AG04450 (cell line): ENCODE measurements at regions not wholly inside any gene's neighbourhood (a gene's known extent, or its start where the extent isn't known, plus 50 kb on each side); places are given as distances from the start of the nearest gene placed in this dataset. TPM values are rescaled to one million over a fixed set of nuclear protein-coding genes. Genes with fewer than 3 reads are reported as not detected.

Experiments
- CTCF ChIA-PET: fragments of 300-600, 350-600 bp; formaldehyde crosslinking; extraction: SDS; loops from one replicate; lab custom pipeline; 2022; ENCODE audit warnings: antibody characterized with exemption, inconsistent platforms; lab: Charles Lee
- POLR2A ChIA-PET: fragments of 350-600 bp; formaldehyde crosslinking; extraction: SDS; loops from one replicate; lab custom pipeline; 2021; ENCODE audit warnings: antibody characterized with exemption, inconsistent platforms; lab: Yijun Ruan, JAX
- DNase-seq: peaks from one replicate; pipeline ENCODE4 v3.0.0-alpha.2; 2011; ENCODE audit warnings: low read depth, low spot score
- H3K27ac ChIP-seq: one replicate; pipeline ENCODE4 v1.5.1; 2012; ENCODE audit warnings: low read depth, low read length, control low read depth
- H3K27me3 ChIP-seq: one replicate; pipeline ENCODE4 v1.6.0; 2012; ENCODE audit warnings: low read length; ENCODE audit not compliant: control insufficient read depth, insufficient read depth
- H3K4me3 ChIP-seq: 2 replicates; pipeline ENCODE4 v1.5.1; 2011; ENCODE audit warnings: mild to moderate bottlenecking, low read depth, low read length, control low read depth
- H3K9me3 ChIP-seq: 2 replicates; pipeline ENCODE4 v1.5.1; 2012; ENCODE audit warnings: low read length; ENCODE audit not compliant: control insufficient read depth, insufficient read depth
- small RNA-seq: library from RNA; depleted of rRNA; stranded (forward); fragments of <200 nt; gene quantifications from one replicate; pipeline ENCODE3, GENCODE V24; 2012; ENCODE audit warnings: low read depth; ENCODE audit not compliant: insufficient read length
- TF ChIP-seq, protein P1 (sequence below): IDR thresholded peaks from 2 replicates; pipeline ENCODE4 v1.5.1; 2011; ENCODE audit warnings: low read depth, low read length, control low read depth, inconsistent platforms

DNA sequence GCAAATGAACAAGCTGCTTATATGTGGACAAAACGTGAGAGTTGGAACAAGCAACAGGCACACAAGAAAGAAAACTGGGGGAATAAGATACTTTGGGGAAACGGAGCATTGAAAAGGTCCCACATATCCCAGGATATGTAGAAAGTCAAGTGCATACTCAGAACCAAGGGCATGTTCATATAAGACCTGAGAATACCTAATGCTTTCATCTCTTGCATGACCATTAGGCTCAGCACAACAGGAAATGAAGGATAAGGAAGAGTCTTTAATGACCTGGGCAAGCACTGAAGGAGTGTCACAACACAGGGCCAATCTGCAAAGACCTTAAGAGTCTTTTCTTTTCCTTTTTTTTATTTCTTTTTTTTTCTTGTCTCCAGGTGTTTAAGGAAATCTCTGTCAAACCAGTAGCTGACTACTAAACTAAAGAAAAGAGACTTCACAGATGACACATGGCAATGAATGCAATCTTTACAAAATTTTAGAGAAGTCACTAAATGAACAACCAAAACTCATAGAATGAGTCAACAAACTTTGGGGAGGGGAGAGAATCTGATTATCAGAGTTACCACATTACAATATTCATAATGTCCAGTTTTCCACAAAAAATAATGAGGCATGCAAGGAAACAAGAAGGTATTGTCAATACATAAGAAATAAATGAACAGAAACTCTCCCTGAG, 67.9 kb upstream of the STK26 start:
- TF ChIP-seq, protein P1, sequence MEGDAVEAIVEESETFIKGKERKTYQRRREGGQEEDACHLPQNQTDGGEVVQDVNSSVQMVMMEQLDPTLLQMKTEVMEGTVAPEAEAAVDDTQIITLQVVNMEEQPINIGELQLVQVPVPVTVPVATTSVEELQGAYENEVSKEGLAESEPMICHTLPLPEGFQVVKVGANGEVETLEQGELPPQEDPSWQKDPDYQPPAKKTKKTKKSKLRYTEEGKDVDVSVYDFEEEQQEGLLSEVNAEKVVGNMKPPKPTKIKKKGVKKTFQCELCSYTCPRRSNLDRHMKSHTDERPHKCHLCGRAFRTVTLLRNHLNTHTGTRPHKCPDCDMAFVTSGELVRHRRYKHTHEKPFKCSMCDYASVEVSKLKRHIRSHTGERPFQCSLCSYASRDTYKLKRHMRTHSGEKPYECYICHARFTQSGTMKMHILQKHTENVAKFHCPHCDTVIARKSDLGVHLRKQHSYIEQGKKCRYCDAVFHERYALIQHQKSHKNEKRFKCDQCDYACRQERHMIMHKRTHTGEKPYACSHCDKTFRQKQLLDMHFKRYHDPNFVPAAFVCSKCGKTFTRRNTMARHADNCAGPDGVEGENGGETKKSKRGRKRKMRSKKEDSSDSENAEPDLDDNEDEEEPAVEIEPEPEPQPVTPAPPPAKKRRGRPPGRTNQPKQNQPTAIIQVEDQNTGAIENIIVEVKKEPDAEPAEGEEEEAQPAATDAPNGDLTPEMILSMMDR: no peak
- no peak overlapping the region for H3K27ac ChIP-seq
- H3K9me3 ChIP-seq: no peaks in the 10 kb centered on the region
- ChIA-PET POLR2A (no interaction called here), CTCF (no interaction called here)
- no peak overlapping the region for H3K4me3 ChIP-seq
- DNase-seq: no peak
- no peaks in the 10 kb centered on the region for H3K27me3 ChIP-seq

DNA sequence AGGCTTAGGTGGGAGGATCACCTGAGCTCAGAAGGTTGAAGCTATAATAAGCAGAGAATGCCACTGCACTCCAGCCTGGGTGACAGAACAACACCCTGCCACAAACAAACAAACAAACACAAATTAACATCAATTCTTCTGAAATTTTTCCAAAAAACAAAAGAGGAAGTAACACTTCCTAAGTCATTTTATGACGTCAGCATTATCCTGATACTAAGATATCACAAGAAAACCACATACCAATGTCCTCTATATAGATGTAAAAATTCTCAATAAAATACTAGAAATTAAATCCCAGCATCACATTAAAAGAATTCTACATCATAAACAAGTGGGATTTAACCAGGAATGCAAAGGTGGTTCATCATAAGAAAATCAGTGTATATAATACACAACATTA, 64.4 kb upstream of the STK26 start:
- ChIA-PET POLR2A (no interaction called here), CTCF (no interaction called here)
- no peaks in the 10 kb centered on the region for H3K27me3 ChIP-seq
- no peak for DNase-seq
- TF ChIP-seq, protein P1: no peak
- H3K9me3 ChIP-seq: no peaks in the 10 kb centered on the region
- H3K27ac ChIP-seq: no peak overlapping the region
- H3K4me3 ChIP-seq: no peak overlapping the region

DNA sequence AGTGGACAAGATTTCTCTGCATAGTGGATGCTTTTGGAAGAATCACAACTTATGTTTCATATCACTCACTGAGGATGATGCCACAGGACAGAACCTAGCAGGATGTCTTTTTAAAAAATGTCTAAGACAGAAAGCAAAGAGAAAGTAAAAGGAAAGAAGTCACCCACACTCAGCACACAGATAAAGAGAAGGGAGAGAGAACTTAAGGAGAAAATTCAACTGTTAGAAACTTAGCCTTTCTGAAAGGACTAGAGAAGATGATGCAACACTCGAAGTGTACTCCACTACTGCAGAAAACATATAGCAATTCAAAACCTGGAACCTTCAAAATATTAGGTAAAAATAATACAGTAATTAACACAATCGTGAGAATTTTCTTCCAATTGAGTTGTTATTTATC, 52.8 kb upstream of the STK26 start:
- Histone ChIP-seq H3K27me3 (no peaks in the 10 kb centered on the region), H3K4me3 (no peak overlapping the region), H3K27ac (no peak overlapping the region), H3K9me3 (no peaks in the 10 kb centered on the region)
- TF ChIP-seq, protein P1: no peak
- ChIA-PET POLR2A (no interaction called here), CTCF (no interaction called here)
- DNase-seq: no peak

Small RNAs in the stretch of these regions (small RNA-seq; reads per million reads assigned to genes)
- not detected for gene AL008629.1
- not detected for gene HDGFP1
- gene MCRIP2P1: not detected
- not detected for gene RNA5SP514
